A549 (cell line): ENCODE measurements at regions not wholly inside any gene's neighbourhood (a gene's known extent, or its start where the extent isn't known, plus 50 kb on each side); places are given as distances from the start of the nearest gene placed in this dataset.

ENCODE experiments used
- ATAC-seq, 2 experiments: fragments of 200-7000 bp in 1 of 2; fragments of >200 bp in 1 of 2; cut with Nextera tagmentation in 1 of 2; cut with Tn5 transposase in 1 of 2; 3 replicates each; pipeline versions ENCODE4 v1.8.0 to v1.9.1; 2018 to 2020; ENCODE audit warnings: mild to moderate bottlenecking in 1 of 2, moderate library complexity in 1 of 2
- CTCF ChIA-PET: fragments of 300-600 bp; sonication (Branson Sonifier 250); formaldehyde crosslinking; extraction: SDS; loops from one replicate; lab custom pipeline; 2021; ENCODE audit warnings: antibody characterized with exemption, inconsistent platforms; lab: Yijun Ruan, JAX
- POLR2A ChIA-PET: fragments of 350-600 bp; formaldehyde crosslinking; extraction: SDS; loops from one replicate; lab custom pipeline; 2021; ENCODE audit warnings: antibody characterized with exemption, inconsistent platforms; lab: Yijun Ruan, JAX
- DNase-seq, 2 experiments: peaks; one replicate each; pipeline versions ENCODE4 v3.0.0 to v3.0.0-alpha.2; 2011 to 2016; ENCODE audit warnings: low read depth in 1 of 2, low spot score in 1 of 2
- FAIRE-seq: peaks from 2 replicates; lab custom pipeline; 2011; peaks lifted over from hg19 to GRCh38; lab: Jason Lieb, UNC
- H3K27ac ChIP-seq, 2 experiments: fragments of >200 bp; sonication (Bioruptor Twin); formaldehyde crosslinking; 3 replicates each; pipeline ENCODE4 v1.5.1; 2016 to 2017
- H3K4me1 ChIP-seq: fragments of >200 bp; sonication (Bioruptor Twin); formaldehyde crosslinking; 3 replicates; pipeline ENCODE4 v1.6.1; 2016
- H3K4me2 ChIP-seq: fragments of >200 bp; sonication (Bioruptor Twin); formaldehyde crosslinking; 3 replicates; pipeline ENCODE4 v1.6.1; 2016
- H3K4me3 ChIP-seq: fragments of >200 bp; sonication (Bioruptor Twin); formaldehyde crosslinking; 3 replicates; pipeline ENCODE4 v1.5.1; 2016
- H3K9me3 ChIP-seq: fragments of >200 bp; sonication (Bioruptor Twin); formaldehyde crosslinking; 3 replicates; pipeline ENCODE4 v1.6.1; 2016
- ATOH8 ChIP-seq: fragments of 250-450 bp; sonication (Bioruptor Pico); IDR thresholded peaks from 2 replicates; pipeline ENCODE4 v1.5.0; 2020; ENCODE audit warnings: low read depth, mild to moderate bottlenecking, moderate library complexity
- CEBPB ChIP-seq, 2 experiments: fragments of >200 bp in 1 of 2; sonication (Bioruptor Twin) in 1 of 2; formaldehyde crosslinking in 1 of 2; IDR thresholded peaks; 2 replicates each; pipeline ENCODE4 v1.6.1; 2012 to 2016
- FOSB ChIP-seq: fragments of 250-450 bp; sonication (Bioruptor Pico); IDR thresholded peaks from 2 replicates; pipeline ENCODE4 v1.5.0; 2020; ENCODE audit warnings: mild to moderate bottlenecking, moderate library complexity
- GATA3 ChIP-seq: IDR thresholded peaks from 2 replicates; pipeline ENCODE4 v1.6.1; 2012; ENCODE audit warnings: borderline replicate concordance
- HEYL ChIP-seq: fragments of 250-450 bp; sonication (Bioruptor Pico); IDR thresholded peaks from 2 replicates; pipeline ENCODE4 v1.8.0; 2021; ENCODE audit warnings: mild to moderate bottlenecking, moderate library complexity
- HOXB5 ChIP-seq: fragments of 250-450 bp; sonication (Bioruptor Pico); IDR thresholded peaks from 2 replicates; pipeline ENCODE4 v1.5.0; 2020; ENCODE audit warnings: mild to moderate bottlenecking, moderate library complexity
- KDM1A ChIP-seq: fragments of 200-600 bp; sonication (generic); IDR thresholded peaks from 2 replicates; pipeline ENCODE4 v1.6.1; 2016; ENCODE audit warnings: low read depth, mild to moderate bottlenecking
- MYC ChIP-seq: IDR thresholded peaks from 2 replicates; pipeline ENCODE4 v1.6.1; 2012; ENCODE audit warnings: mild to moderate bottlenecking, inconsistent platforms, low read length, improper control_type of control experiment, borderline replicate concordance
- NFE2L2 ChIP-seq: fragments of 150-350 bp; conservative IDR thresholded peaks from 2 replicates; pipeline ENCODE4 v1.6.1; 2014; ENCODE audit warnings: low read length
- NPAS2 ChIP-seq: fragments of 250-450 bp; sonication (Bioruptor Pico); IDR thresholded peaks from 2 replicates; pipeline ENCODE4 v1.8.0; 2022; ENCODE audit warnings: mild to moderate bottlenecking, moderate library complexity, borderline replicate concordance
- PHF8 ChIP-seq: fragments of 200-600 bp; sonication (generic); IDR thresholded peaks from 2 replicates; pipeline ENCODE4 v1.6.1; 2016; ENCODE audit warnings: low read depth, mild to moderate bottlenecking, antibody characterized with exemption, moderate library complexity, borderline replicate concordance
- POLR2A ChIP-seq: IDR thresholded peaks from 2 replicates; pipeline ENCODE4 v1.6.1; 2012; ENCODE audit warnings: mild to moderate bottlenecking, low read length
- RARB ChIP-seq: fragments of 250-450 bp; sonication (Bioruptor Pico); IDR thresholded peaks from 2 replicates; pipeline ENCODE4 v1.8.0; 2021; ENCODE audit warnings: mild to moderate bottlenecking, moderate library complexity
- REST ChIP-seq: fragments of 200-600 bp; sonication (generic); IDR thresholded peaks from 2 replicates; pipeline ENCODE4 v1.6.1; 2016; ENCODE audit warnings: antibody characterized with exemption, mild to moderate bottlenecking, moderate library complexity
- RNF2 ChIP-seq: fragments of 200-600 bp; sonication (generic); IDR thresholded peaks from 2 replicates; pipeline ENCODE4 v1.6.1; 2016; ENCODE audit warnings: low read depth, mild to moderate bottlenecking, antibody characterized with exemption, moderate library complexity, borderline replicate concordance
- ZNF302 ChIP-seq: fragments of 250-450 bp; sonication (Bioruptor Pico); IDR thresholded peaks from 2 replicates; pipeline ENCODE4 v1.9.0; 2021; ENCODE audit warnings: inconsistent platforms, mild to moderate bottlenecking, moderate library complexity
- ZSCAN20 ChIP-seq: fragments of 250-450 bp; sonication (Bioruptor Pico); IDR thresholded peaks from 2 replicates; pipeline ENCODE4 v1.8.0; 2022; ENCODE audit warnings: mild to moderate bottlenecking, moderate library complexity
- WGBS: methylation state at CpG from one replicate; pipeline ENCODE4 v1.1.6; 2017; ENCODE audit errors: missing lambda C conversion rate; 5-methylcytosine and 5-hydroxymethylcytosine counted together
- TF ChIP-seq, protein P1 (sequence below): IDR thresholded peaks from 2 replicates; pipeline ENCODE4 v1.6.1; 2012; ENCODE audit warnings: low read depth, borderline replicate concordance
- TF ChIP-seq, protein P2 (sequence below): fragments of >200 bp; sonication (Bioruptor Twin); formaldehyde crosslinking; IDR thresholded peaks from 2 replicates; pipeline ENCODE4 v1.6.1; 2016
- TF ChIP-seq, protein P3 (sequence below): fragments of 150-350 bp; IDR thresholded peaks from 2 replicates; pipeline ENCODE4 v1.6.1; 2014; ENCODE audit warnings: low read depth, mild to moderate bottlenecking, low read length
- TF ChIP-seq, protein P4 (sequence below): fragments of 250-450 bp; sonication (Bioruptor Pico); IDR thresholded peaks from 2 replicates; pipeline ENCODE4 v1.5.0; 2021; ENCODE audit warnings: mild to moderate bottlenecking, moderate library complexity, borderline replicate concordance
- TF ChIP-seq, protein P5 (sequence below): IDR thresholded peaks from 2 replicates; pipeline ENCODE4 v1.6.1; 2012
- TF ChIP-seq, protein P6 (sequence below): fragments of >200 bp; sonication (Bioruptor Twin); formaldehyde crosslinking; IDR thresholded peaks from 3 replicates; pipeline ENCODE4 v1.5.1; 2016

GRCh38 chr5:68533571-68534084, 318.1 kb downstream of the PIK3R1 start:
- POLR2A ChIA-PET: no interaction called here
- H3K4me3 ChIP-seq: no peak overlapping the region
- DNase-seq (no peak), ATAC-seq (no peak)
- H3K9me3 ChIP-seq: no peaks in the 10 kb centered on the region
- H3K4me1 ChIP-seq: peaks cover 7% of the 10 kb centered on the region; the same call in 1 of the 3 replicates
- H3K4me2 ChIP-seq: no peak overlapping the region
- no peak for TF ChIP-seq PHF8
- no peak for TF ChIP-seq ZSCAN20
- TF ChIP-seq NFE2L2: no peak
- TF ChIP-seq, protein P1, sequence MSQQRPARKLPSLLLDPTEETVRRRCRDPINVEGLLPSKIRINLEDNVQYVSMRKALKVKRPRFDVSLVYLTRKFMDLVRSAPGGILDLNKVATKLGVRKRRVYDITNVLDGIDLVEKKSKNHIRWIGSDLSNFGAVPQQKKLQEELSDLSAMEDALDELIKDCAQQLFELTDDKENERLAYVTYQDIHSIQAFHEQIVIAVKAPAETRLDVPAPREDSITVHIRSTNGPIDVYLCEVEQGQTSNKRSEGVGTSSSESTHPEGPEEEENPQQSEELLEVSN: no peak
- no peak for TF ChIP-seq HOXB5 (CRISPR knock-in tag)
- no peak for TF ChIP-seq CEBPB (IDR thresholded peaks at IDR 0.05)
- TF ChIP-seq, protein P2, sequence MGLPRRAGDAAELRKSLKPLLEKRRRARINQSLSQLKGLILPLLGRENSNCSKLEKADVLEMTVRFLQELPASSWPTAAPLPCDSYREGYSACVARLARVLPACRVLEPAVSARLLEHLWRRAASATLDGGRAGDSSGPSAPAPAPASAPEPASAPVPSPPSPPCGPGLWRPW: no peak
- TF ChIP-seq NPAS2 (CRISPR knock-in tag): no peak
- TF ChIP-seq POLR2A: no peak
- TF ChIP-seq GATA3: no peak
- TF ChIP-seq, all 56 proteins: peak for 0
- WGBS: 75% methylated on average over 5 of the region's 5 CpGs
- CTCF ChIA-PET: interaction anchor here (1.3 kb wide), 1 partner anchor 247 kb away, joined by 4 read pairs; no protein-coding TSS in a partner anchor
- H3K27ac ChIP-seq: no peak overlapping the region
- no peak for FAIRE-seq

DNA sequence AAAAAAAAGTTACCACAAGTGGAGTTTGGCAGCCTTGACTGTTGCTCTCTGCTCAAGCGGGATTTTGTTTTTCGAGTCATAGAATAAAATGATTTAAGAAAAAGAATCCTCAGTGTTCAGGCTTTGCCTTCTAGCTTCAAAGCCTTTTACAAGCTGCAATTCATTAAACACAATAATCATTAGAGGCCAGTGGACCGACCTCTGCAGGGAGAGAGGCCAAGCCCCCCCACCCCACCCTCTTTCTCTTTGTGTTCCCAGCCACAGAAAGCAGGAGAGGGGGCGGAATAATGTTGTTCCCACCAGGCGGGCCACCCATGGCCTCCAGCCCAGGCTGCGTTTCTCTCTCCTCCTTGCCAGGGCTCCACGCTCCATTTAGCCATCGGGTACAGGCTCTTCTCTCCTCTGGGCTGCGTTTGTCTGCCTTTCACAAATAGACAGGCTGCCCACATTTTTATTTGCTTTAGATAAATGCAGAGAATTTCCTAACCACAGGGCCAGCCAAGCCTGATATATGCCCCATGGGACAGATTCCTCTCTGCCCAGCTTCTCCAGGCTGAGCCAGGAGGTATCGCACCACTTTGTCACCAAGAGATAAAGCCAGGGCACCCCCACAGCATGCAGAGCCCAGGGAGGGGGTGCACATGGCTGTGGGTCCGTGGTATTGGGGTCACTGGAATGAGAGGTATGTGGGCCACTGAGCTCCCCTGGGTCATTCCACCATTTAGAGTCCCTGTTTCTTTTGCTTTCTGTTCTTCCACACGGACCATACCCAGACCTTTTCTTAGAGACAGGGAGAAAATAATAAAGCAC, 318.8 kb downstream of the PIK3R1 start:
- no peak overlapping the region for H3K4me3 ChIP-seq
- H3K4me1 ChIP-seq: peaks cover 7% of the 10 kb centered on the region; the same call in 1 of the 3 replicates
- TF ChIP-seq RARB (CRISPR knock-in tag) (no peak), REST (no peak), ATOH8 (CRISPR knock-in tag) (no peak), ZNF302 (CRISPR knock-in tag) (no peak), MYC (no peak), RNF2 (no peak), FOSB (CRISPR knock-in tag) (no peak), KDM1A (no peak), HEYL (CRISPR knock-in tag) (no peak), PHF8 (no peak)
- TF ChIP-seq, protein P3, sequence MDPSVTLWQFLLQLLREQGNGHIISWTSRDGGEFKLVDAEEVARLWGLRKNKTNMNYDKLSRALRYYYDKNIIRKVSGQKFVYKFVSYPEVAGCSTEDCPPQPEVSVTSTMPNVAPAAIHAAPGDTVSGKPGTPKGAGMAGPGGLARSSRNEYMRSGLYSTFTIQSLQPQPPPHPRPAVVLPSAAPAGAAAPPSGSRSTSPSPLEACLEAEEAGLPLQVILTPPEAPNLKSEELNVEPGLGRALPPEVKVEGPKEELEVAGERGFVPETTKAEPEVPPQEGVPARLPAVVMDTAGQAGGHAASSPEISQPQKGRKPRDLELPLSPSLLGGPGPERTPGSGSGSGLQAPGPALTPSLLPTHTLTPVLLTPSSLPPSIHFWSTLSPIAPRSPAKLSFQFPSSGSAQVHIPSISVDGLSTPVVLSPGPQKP: no peak
- TF ChIP-seq, protein P4, sequence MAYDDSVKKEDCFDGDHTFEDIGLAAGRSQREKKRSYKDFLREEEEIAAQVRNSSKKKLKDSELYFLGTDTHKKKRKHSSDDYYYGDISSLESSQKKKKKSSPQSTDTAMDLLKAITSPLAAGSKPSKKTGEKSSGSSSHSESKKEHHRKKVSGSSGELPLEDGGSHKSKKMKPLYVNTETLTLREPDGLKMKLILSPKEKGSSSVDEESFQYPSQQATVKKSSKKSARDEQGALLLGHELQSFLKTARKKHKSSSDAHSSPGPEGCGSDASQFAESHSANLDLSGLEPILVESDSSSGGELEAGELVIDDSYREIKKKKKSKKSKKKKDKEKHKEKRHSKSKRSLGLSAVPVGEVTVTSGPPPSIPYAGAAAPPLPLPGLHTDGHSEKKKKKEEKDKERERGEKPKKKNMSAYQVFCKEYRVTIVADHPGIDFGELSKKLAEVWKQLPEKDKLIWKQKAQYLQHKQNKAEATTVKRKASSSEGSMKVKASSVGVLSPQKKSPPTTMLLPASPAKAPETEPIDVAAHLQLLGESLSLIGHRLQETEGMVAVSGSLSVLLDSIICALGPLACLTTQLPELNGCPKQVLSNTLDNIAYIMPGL (CRISPR knock-in tag): no peak
- TF ChIP-seq, protein P5, sequence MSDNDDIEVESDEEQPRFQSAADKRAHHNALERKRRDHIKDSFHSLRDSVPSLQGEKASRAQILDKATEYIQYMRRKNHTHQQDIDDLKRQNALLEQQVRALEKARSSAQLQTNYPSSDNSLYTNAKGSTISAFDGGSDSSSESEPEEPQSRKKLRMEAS: no peak
- TF ChIP-seq, protein P6, sequence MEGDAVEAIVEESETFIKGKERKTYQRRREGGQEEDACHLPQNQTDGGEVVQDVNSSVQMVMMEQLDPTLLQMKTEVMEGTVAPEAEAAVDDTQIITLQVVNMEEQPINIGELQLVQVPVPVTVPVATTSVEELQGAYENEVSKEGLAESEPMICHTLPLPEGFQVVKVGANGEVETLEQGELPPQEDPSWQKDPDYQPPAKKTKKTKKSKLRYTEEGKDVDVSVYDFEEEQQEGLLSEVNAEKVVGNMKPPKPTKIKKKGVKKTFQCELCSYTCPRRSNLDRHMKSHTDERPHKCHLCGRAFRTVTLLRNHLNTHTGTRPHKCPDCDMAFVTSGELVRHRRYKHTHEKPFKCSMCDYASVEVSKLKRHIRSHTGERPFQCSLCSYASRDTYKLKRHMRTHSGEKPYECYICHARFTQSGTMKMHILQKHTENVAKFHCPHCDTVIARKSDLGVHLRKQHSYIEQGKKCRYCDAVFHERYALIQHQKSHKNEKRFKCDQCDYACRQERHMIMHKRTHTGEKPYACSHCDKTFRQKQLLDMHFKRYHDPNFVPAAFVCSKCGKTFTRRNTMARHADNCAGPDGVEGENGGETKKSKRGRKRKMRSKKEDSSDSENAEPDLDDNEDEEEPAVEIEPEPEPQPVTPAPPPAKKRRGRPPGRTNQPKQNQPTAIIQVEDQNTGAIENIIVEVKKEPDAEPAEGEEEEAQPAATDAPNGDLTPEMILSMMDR: no peak
- CTCF ChIA-PET: interaction anchor here (1.3 kb wide), 1 partner anchor 248 kb away, joined by 4 read pairs; no protein-coding TSS in a partner anchor
- FAIRE-seq: no peak
- H3K4me2 ChIP-seq: peak overlapping the region; percentile 20; the same call in 1 of the 3 replicates
- peak overlapping the region in 1 of 2 experiments; percentile 38; a peak in 1 of 6 replicates for H3K27ac ChIP-seq
- WGBS: 57% methylated on average over 12 of the region's 12 CpGs
- POLR2A ChIA-PET: no interaction called here
- H3K9me3 ChIP-seq: no peaks in the 10 kb centered on the region
- DNase-seq: no peak
- ATAC-seq: peak in 1 of 2 experiments; percentile 62; a peak in 3 of 6 replicates
